ENCODE measurements at regions not wholly inside any gene's neighbourhood (a gene's known extent, or its start where the extent isn't known, plus 50 kb on each side); places are given as distances from the start of the nearest gene placed in this dataset.

DNA sequence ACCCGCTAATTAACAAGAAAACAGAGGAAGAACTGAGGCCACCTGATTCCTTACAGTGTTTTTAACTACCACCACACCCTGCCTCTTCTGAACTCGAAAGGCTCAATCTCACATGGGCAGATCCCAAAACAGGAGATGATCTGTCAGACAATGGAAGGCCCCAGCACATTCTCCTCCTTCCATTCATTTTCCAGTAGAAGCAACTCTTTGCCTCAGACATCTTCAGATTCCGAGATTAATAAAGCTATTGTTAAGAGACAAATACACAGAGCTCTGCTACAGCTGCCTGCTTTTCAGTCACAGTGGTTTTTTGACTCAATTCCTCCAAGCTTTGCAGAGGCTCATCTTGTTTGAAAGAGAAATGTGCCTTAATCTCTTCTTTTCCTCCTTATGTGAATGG, 127.2 kb upstream of the ADAMTSL1 start:
- no peaks in the 10 kb centered on the region for H3K9me3 ChIP-seq (replicated peaks; ENCODE audit: low read length)
- H3K4me1 ChIP-seq (ENCODE audit: control insufficient read depth, insufficient read depth, low read length) = peaks cover 14% of the 10 kb centered on the region

DNA sequence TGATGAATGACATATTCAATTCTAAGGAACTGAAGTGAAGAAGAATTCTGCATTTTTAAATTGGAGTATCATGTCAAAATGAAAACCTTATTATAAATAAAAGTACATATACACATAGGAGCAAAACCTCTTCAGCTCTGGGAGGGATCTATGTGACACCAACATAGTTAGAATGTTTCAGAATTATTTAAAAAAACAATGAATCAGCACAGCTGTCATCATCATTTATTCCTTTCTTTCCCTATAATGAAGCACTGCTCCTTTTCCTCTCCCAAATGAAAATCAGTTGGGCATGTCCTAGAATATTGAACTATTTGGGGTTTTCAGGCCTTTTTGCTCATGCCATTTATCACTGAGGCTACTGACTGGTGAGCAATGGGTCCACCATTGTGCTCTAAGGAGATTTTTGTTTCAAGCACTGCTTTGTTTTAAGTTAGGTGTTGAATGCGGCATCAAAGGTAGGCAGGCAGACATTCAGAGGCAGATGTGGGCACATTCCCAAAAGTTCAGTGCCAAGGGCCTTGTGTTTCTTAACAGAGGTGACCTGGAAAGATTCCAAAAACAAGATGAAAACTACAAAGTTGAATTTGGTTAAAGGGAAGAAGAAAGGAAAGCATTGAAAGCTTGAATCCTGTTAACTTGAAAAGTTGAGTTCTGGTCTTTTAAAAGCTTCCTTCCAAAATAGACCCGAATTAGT, 126.4 kb upstream of the ADAMTSL1 start:
- H3K27me3 ChIP-seq (ENCODE audit: control insufficient read depth, insufficient read depth, low read length) = no peaks in the 10 kb centered on the region
- H3K9me3 ChIP-seq (replicated peaks; ENCODE audit: low read length) = no peaks in the 10 kb centered on the region
- no peak overlapping the region for H3K4me2 ChIP-seq (ENCODE audit: low read length)
- H3K36me3 ChIP-seq (ENCODE audit: insufficient read depth, low read length) = no peaks in the 10 kb centered on the region
- no peak overlapping the region for H3K4me3 ChIP-seq (ENCODE audit: low read length)
- H3K9ac ChIP-seq (ENCODE audit: low read depth, low read length) = no peak overlapping the region
- H3K4me1 ChIP-seq (ENCODE audit: control insufficient read depth, insufficient read depth, low read length) = peaks cover 14% of the 10 kb centered on the region

More for the DNA sequence above, 127.2 kb upstream of the ADAMTSL1 start:
- Histone ChIP-seq H3K27me3 (ENCODE audit: control insufficient read depth, insufficient read depth, low read length) (no peaks in the 10 kb centered on the region), H3K4me3 (ENCODE audit: low read length) (no peak overlapping the region), H3K4me2 (ENCODE audit: low read length) (no peak overlapping the region), H3K9ac (ENCODE audit: low read depth, low read length) (no peak overlapping the region), H3K36me3 (ENCODE audit: insufficient read depth, low read length) (no peaks in the 10 kb centered on the region)

DNA sequence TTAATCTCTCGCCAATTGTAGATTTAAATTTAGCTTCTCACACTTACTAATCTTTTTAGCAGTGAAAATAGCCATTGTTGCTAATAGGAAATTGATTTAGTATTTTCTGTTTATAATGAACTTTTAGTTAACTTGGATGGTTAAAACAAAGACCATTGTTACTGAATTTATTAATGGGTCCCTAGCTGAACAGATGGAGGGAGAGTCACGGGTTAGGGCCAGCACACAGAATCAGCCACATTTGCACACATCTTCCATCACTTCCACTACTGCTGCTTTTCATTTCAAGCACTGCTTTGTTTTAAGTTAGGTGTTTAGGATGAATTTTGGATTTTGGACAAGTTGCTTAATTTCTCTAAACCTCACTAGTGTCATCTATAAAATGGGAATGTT, 125.9 kb upstream of the ADAMTSL1 start:
- Histone ChIP-seq H3K9ac (ENCODE audit: low read depth, low read length) (no peak overlapping the region), H3K4me2 (ENCODE audit: low read length) (no peak overlapping the region), H3K9me3 (replicated peaks; ENCODE audit: low read length) (no peaks in the 10 kb centered on the region), H3K4me3 (ENCODE audit: low read length) (no peak overlapping the region), H3K36me3 (ENCODE audit: insufficient read depth, low read length) (no peaks in the 10 kb centered on the region), H3K27me3 (ENCODE audit: control insufficient read depth, insufficient read depth, low read length) (no peaks in the 10 kb centered on the region), H3K4me1 (ENCODE audit: control insufficient read depth, insufficient read depth, low read length) (peaks cover 14% of the 10 kb centered on the region)

DNA sequence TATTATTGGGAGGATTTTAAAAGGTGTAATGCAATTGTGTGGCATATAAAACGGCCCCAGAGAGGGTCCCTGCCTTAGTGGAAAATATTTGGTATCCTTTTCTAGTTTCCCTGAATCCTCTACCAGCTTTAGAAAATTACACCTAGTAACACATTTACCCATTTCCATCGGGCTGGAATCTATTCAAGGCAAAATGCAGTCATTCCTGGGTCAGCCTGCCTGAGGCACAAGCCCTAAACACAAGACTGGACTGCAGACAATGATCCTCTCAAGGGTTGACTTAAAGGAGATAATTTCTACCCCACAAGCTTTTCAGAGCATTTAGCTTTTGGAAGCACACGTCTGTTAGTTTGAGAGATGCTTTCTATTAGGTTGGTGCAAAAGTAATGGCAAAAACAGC, 124.4 kb upstream of the ADAMTSL1 start:
- no peak overlapping the region for H3K9ac ChIP-seq (ENCODE audit: low read depth, low read length)
- H3K27me3 ChIP-seq (ENCODE audit: control insufficient read depth, insufficient read depth, low read length) = no peaks in the 10 kb centered on the region
- peaks cover 12% of the 10 kb centered on the region for H3K4me1 ChIP-seq (ENCODE audit: control insufficient read depth, insufficient read depth, low read length)
- no peaks in the 10 kb centered on the region for H3K9me3 ChIP-seq (replicated peaks; ENCODE audit: low read length)
- no peak overlapping the region for H3K4me3 ChIP-seq (ENCODE audit: low read length)
- H3K36me3 ChIP-seq (ENCODE audit: insufficient read depth, low read length) = no peaks in the 10 kb centered on the region
- H3K4me2 ChIP-seq (ENCODE audit: low read length) = no peak overlapping the region

DNA sequence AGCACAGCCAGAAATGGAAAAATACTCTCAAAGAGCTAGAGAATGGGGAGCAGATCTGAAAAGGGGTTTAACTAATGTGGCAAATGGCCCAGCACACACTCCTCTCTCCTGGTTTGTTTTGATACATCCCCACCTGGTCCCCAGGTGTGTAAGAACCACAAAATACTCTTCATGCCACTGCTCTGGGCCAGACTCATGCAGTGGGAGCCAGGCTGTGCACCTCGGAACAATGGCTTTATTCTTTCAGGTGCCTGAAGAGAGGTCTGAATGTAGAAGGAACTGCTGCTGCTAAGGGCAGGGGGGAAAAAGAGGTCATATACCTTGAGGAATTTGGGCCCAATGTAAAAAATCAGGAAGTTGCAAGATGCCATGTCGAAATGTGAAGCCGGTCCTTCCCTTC, 123.9 kb upstream of the ADAMTSL1 start:
- Histone ChIP-seq H3K9ac (ENCODE audit: low read depth, low read length) (no peak overlapping the region), H3K4me2 (ENCODE audit: low read length) (no peak overlapping the region), H3K4me1 (ENCODE audit: control insufficient read depth, insufficient read depth, low read length) (peaks cover 12% of the 10 kb centered on the region), H3K4me3 (ENCODE audit: low read length) (no peak overlapping the region), H3K36me3 (ENCODE audit: insufficient read depth, low read length) (no peaks in the 10 kb centered on the region), H3K27me3 (ENCODE audit: control insufficient read depth, insufficient read depth, low read length) (no peaks in the 10 kb centered on the region), H3K9me3 (replicated peaks; ENCODE audit: low read length) (no peaks in the 10 kb centered on the region)

DNA sequence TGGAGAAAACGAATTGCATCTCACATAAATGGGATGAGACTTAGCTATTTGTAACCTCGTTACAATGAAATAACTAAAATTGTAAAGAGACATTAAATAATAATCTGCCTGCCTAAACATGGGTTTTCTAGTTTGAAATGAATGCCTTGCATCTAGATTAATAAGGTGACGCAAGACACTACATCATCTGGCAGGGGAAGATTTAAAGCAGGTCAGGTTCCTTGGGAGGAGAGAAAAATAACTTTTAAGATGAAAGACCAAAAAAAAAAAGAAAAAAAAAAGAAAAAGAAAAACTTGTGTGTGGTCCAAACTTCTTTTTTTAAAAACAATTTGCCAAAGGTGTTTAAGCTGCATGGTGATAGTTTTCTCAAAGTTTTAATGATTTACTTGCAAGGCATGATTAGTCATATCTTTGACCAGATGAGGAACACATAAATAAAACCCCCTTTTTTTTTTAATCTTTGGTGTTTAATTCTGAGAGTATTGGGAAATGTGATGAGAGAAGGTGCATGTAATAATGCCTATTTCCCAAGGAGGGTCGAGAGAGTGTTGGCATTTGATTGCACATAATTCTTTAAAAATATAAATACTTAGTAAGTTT, 122.9 kb upstream of the ADAMTSL1 start:
- Histone ChIP-seq H3K9ac (ENCODE audit: low read depth, low read length) (no peak overlapping the region), H3K27me3 (ENCODE audit: control insufficient read depth, insufficient read depth, low read length) (no peaks in the 10 kb centered on the region), H3K9me3 (replicated peaks; ENCODE audit: low read length) (no peaks in the 10 kb centered on the region), H3K4me2 (ENCODE audit: low read length) (no peak overlapping the region), H3K4me3 (ENCODE audit: low read length) (no peak overlapping the region), H3K4me1 (ENCODE audit: control insufficient read depth, insufficient read depth, low read length) (peaks cover 12% of the 10 kb centered on the region), H3K36me3 (ENCODE audit: insufficient read depth, low read length) (no peaks in the 10 kb centered on the region)

DNA sequence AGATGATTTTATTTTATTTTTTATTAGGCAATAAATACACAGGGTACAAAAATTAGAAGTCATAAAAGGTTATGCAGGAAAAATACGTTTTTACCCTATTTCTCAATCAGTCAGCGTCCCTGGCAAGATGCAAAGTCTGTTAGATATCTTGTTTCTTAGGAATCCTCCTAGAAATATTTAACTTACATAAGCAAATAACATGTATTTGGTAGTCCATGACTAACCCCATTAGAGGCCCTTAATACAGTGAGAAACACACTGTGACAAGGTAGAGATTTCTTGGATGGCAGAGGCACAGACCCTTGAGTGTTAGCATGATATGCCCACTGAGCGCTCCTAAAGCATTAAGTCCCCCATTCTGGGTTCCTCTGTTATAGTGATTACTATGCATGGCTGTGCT, 121.2 kb upstream of the ADAMTSL1 start:
- H3K9ac ChIP-seq (ENCODE audit: low read depth, low read length) = no peak overlapping the region
- H3K36me3 ChIP-seq (ENCODE audit: insufficient read depth, low read length) = no peaks in the 10 kb centered on the region
- H3K4me2 ChIP-seq (ENCODE audit: low read length) = no peak overlapping the region
- H3K9me3 ChIP-seq (replicated peaks; ENCODE audit: low read length) = no peaks in the 10 kb centered on the region
- H3K4me1 ChIP-seq (ENCODE audit: control insufficient read depth, insufficient read depth, low read length) = peaks cover 4% of the 10 kb centered on the region
- H3K4me3 ChIP-seq (ENCODE audit: low read length) = no peak overlapping the region
- no peaks in the 10 kb centered on the region for H3K27me3 ChIP-seq (ENCODE audit: control insufficient read depth, insufficient read depth, low read length)

DNA sequence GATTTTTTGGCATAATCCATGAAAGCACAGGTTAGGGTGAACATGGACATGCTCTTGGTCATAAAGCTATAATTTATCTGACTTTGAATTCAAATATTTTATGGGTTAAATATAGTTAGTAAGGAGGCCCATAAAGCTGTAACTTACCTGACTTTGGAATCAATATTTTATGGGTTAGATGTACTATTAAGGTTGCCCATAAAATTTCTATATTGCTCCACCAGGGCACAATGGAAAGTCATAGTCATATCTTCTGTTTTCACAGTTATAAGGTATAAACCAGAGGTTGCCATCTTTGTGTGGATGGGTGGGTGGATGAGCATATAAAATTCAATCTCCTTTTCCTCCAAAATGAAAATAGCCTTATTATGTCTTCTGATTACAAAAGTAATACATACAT, 120.5 kb upstream of the ADAMTSL1 start:
- Histone ChIP-seq H3K27me3 (ENCODE audit: control insufficient read depth, insufficient read depth, low read length) (no peaks in the 10 kb centered on the region), H3K36me3 (ENCODE audit: insufficient read depth, low read length) (no peaks in the 10 kb centered on the region), H3K4me1 (ENCODE audit: control insufficient read depth, insufficient read depth, low read length) (peaks cover 6% of the 10 kb centered on the region), H3K9ac (ENCODE audit: low read depth, low read length) (no peak overlapping the region), H3K4me3 (ENCODE audit: low read length) (no peak overlapping the region), H3K9me3 (replicated peaks; ENCODE audit: low read length) (no peaks in the 10 kb centered on the region), H3K4me2 (ENCODE audit: low read length) (no peak overlapping the region)

DNA sequence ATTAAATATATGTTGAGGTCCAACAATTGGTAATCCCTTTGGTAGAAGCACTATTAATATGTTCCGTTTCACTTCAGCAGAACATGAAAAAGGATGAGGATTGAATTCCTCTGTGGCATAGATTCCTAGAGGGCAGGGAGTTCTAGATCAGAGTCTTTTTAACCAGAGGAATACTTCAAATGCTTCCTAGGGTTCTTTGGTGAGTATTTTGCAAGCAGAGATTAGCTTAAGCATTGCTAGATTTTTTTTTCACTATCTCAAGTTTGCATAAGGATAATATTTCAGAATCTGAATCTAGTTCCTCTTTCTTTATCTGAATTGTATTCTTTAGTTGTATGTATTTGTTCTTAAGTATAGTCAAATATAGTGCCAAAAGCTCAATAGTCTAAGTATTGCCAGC, 116.6 kb upstream of the ADAMTSL1 start:
- H3K9me3 ChIP-seq (replicated peaks; ENCODE audit: low read length) = no peaks in the 10 kb centered on the region

DNA sequence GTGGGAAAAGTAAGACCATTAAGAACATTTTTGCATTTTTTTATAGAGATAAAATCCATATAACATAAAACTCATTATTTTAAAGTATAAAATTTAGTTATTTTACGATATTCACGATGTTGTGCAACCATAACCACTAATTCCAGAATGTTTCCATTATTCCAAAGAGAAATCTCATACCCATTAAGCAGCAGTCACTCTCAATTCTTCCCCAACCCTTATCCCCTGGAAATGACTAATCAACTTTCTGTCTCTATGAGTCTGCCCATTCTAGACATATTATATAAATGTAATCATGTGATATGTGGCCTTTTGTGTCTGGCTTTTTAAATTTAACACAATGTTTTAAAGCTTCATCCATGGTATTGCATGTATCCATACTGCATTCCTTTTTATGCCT, 115.6 kb upstream of the ADAMTSL1 start:
- no peak overlapping the region for H3K9ac ChIP-seq (ENCODE audit: low read depth, low read length)
- H3K27me3 ChIP-seq (ENCODE audit: control insufficient read depth, insufficient read depth, low read length) = no peaks in the 10 kb centered on the region

More for the DNA sequence above, 116.6 kb upstream of the ADAMTSL1 start:
- H3K4me2 ChIP-seq (ENCODE audit: low read length) = no peak overlapping the region
- H3K36me3 ChIP-seq (ENCODE audit: insufficient read depth, low read length) = no peaks in the 10 kb centered on the region
- H3K27me3 ChIP-seq (ENCODE audit: control insufficient read depth, insufficient read depth, low read length) = no peaks in the 10 kb centered on the region
- H3K9ac ChIP-seq (ENCODE audit: low read depth, low read length) = no peak overlapping the region
- H3K4me1 ChIP-seq (ENCODE audit: control insufficient read depth, insufficient read depth, low read length) = peaks cover 24% of the 10 kb centered on the region
- no peak overlapping the region for H3K4me3 ChIP-seq (ENCODE audit: low read length)

DNA sequence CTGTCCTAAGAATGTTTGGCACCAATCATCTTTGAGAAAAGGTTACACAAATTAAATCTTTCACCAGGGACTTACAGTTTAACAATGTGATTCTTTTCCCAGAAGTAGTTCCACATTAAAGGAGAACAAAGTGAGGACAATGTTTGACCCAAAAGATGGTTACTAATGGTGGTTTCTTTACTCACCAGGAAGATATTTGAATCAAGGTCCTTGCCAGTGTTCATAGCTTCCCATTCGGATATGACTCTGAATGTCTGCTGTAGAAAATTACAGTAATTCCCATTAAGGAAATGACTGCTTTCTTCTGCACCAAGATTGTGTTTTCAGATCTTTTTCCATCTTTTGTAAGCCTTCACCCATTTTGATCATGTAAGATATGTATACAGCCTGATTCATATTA, 114.6 kb upstream of the ADAMTSL1 start:
- peak overlapping the region; percentile 14 for H3K4me3 ChIP-seq (ENCODE audit: low read length)
- H3K4me2 ChIP-seq (ENCODE audit: low read length) = peak overlapping the region; percentile 51
- H3K9me3 ChIP-seq (replicated peaks; ENCODE audit: low read length) = no peaks in the 10 kb centered on the region
- no peaks in the 10 kb centered on the region for H3K36me3 ChIP-seq (ENCODE audit: insufficient read depth, low read length)
- H3K27me3 ChIP-seq (ENCODE audit: control insufficient read depth, insufficient read depth, low read length) = no peaks in the 10 kb centered on the region
- H3K4me1 ChIP-seq (ENCODE audit: control insufficient read depth, insufficient read depth, low read length) = peaks cover 39% of the 10 kb centered on the region
- no peak overlapping the region for H3K9ac ChIP-seq (ENCODE audit: low read depth, low read length)

More for the DNA sequence above, 115.6 kb upstream of the ADAMTSL1 start:
- peaks cover 31% of the 10 kb centered on the region for H3K4me1 ChIP-seq (ENCODE audit: control insufficient read depth, insufficient read depth, low read length)
- no peak overlapping the region for H3K4me2 ChIP-seq (ENCODE audit: low read length)
- no peaks in the 10 kb centered on the region for H3K9me3 ChIP-seq (replicated peaks; ENCODE audit: low read length)
- H3K4me3 ChIP-seq (ENCODE audit: low read length) = no peak overlapping the region
- no peaks in the 10 kb centered on the region for H3K36me3 ChIP-seq (ENCODE audit: insufficient read depth, low read length)

DNA sequence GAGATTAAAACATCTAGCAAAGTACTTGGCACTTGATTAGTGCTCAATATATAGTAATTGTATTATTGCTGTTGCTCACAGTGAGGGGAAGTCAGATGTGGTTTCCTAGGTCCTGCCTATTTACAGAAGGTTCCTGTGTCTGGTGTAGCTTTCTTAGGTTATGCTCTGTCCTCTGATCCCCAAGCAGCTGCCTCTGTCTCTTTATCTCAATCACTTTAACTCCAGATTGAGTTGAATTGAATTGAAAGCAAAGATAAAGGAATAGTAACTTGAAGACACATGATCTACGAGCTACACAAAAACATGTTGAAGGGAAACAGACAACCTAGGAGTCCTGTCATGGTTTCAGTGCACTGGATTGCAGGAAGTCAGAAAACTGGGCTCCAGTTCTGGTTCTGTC, 113.9 kb upstream of the ADAMTSL1 start:
- Histone ChIP-seq H3K36me3 (ENCODE audit: insufficient read depth, low read length) (no peaks in the 10 kb centered on the region), H3K4me2 (ENCODE audit: low read length) (no peak overlapping the region), H3K4me1 (ENCODE audit: control insufficient read depth, insufficient read depth, low read length) (peaks cover 39% of the 10 kb centered on the region), H3K4me3 (ENCODE audit: low read length) (no peak overlapping the region), H3K27me3 (ENCODE audit: control insufficient read depth, insufficient read depth, low read length) (no peaks in the 10 kb centered on the region), H3K9ac (ENCODE audit: low read depth, low read length) (no peak overlapping the region), H3K9me3 (replicated peaks; ENCODE audit: low read length) (no peaks in the 10 kb centered on the region)

Measured in skeletal muscle satellite cell (primary cell).